Spleen (tissue), 11 donors: ENCODE measurements at regions not wholly inside any gene's neighbourhood (a gene's known extent, or its start where the extent isn't known, plus 50 kb on each side); places are given as distances from the start of the nearest gene placed in this dataset.

Experiments used
- DNase-seq: peaks from one replicate; pipeline ENCODE4 v3.0.0-alpha.2; 2020
- H3K27ac ChIP-seq, 8 donors: fragments of 200-600 bp; sonication (generic) in 7 of 8; 1 replicate in 4 of 8; 2 replicates in 4 of 8; pipeline versions ENCODE4 v1.5.0 to v1.8.0; 2016 to 2021; ENCODE audit warnings: inconsistent platforms in 4 of 8, mild to moderate bottlenecking in 4 of 8, moderate library complexity in 1 of 8
- H3K27me3 ChIP-seq, 7 donors: fragments of 200-600 bp; sonication (generic) in 6 of 7; replicated peaks in 1 of 7; 1 replicate in 4 of 7; 2 replicates in 3 of 7; pipeline versions ENCODE4 v1.5.0 to v1.8.0; 2016 to 2021; ENCODE audit warnings: inconsistent platforms in 3 of 7, mild to moderate bottlenecking in 1 of 7
- H3K36me3 ChIP-seq, 6 donors: fragments of 200-600 bp; sonication (generic) in 5 of 6; 1 replicate in 4 of 6; 2 replicates in 2 of 6; pipeline versions ENCODE4 v1.5.0 to v1.8.0; 2016 to 2021; ENCODE audit warnings: inconsistent platforms in 2 of 6
- H3K4me1 ChIP-seq, 6 donors: fragments of 200-600 bp; sonication (generic) in 5 of 6; 1 replicate in 3 of 6; 2 replicates in 3 of 6; pipeline versions ENCODE4 v1.5.0 to v1.8.0; 2016 to 2021; ENCODE audit warnings: inconsistent platforms in 3 of 6
- H3K4me3 ChIP-seq, 8 donors: fragments of 200-600 bp; sonication (generic) in 7 of 8; 1 replicate in 4 of 8; 2 replicates in 4 of 8; pipeline versions ENCODE4 v1.5.0 to v1.8.0; 2016 to 2021; ENCODE audit warnings: inconsistent platforms in 4 of 8, mild to moderate bottlenecking in 4 of 8, moderate library complexity in 2 of 8
- H3K9me3 ChIP-seq, 8 donors: fragments of 200-600 bp; sonication (generic) in 7 of 8; 1 replicate in 4 of 8; 2 replicates in 4 of 8; pipeline versions ENCODE4 v1.5.0 to v1.8.0; 2016 to 2021; ENCODE audit warnings: inconsistent platforms in 4 of 8
- POLR2A ChIP-seq, 3 donors: fragments of 450-650 bp; IDR thresholded peaks; one replicate each; pipeline ENCODE4 v1.5.1; 2017; ENCODE audit warnings: antibody characterized with exemption in 3 of 3, mild to moderate bottlenecking in 1 of 3
- POLR2AphosphoS5 ChIP-seq, 3 donors: sonication (generic); formaldehyde crosslinking; IDR thresholded peaks; one replicate each; pipeline ENCODE4 v1.5.1; 2017; ENCODE audit warnings: antibody characterized with exemption in 3 of 3
- WGBS, 5 donors: extraction: QIAGEN DNeasy Blood & Tissue Kit in 3 of 5; methylation state at CpG; one replicate each; pipeline versions ENCODE4 v1.1.5 to v1.1.7; 2013 to 2018; 5-methylcytosine and 5-hydroxymethylcytosine counted together
- intact Hi-C: fragments of 100-400 bp; cut with DNase I; formaldehyde crosslinking; loops from one replicate; pipeline ENCODE4 v1.15.0; 2023; ENCODE audit warnings: low total_unique reads
- TF ChIP-seq, protein P1 (sequence below), 11 experiments: fragments of 200-600 bp in 7 of 11; fragments of 450-650 bp in 4 of 11; sonication (generic) in 4 of 11; IDR thresholded peaks in 8 of 11; conservative IDR thresholded peaks in 3 of 11; 1 replicate in 7 of 11; 2 replicates in 4 of 11; pipeline versions ENCODE4 v1.4.0 to v1.8.0; 2016 to 2021; ENCODE audit warnings: antibody characterized with exemption in 11 of 11, inconsistent platforms in 4 of 11, mild to moderate bottlenecking in 1 of 11
- donor health status: healthy with polysubstance abuse.
- donor health status: DM: no; HTN: no; CAD: no; lungs with moderate emphysema.
- donor health status: DM: no; HTN: no; CAD: no.
- donor health status: Bipolar disorder and iron deficiency.
- donor health status: healthy.
- donor health status: DM: no; HTN: no; CAD: no.
- donor health status: DM: yes; HTN: yes; CAD: no.

DNA sequence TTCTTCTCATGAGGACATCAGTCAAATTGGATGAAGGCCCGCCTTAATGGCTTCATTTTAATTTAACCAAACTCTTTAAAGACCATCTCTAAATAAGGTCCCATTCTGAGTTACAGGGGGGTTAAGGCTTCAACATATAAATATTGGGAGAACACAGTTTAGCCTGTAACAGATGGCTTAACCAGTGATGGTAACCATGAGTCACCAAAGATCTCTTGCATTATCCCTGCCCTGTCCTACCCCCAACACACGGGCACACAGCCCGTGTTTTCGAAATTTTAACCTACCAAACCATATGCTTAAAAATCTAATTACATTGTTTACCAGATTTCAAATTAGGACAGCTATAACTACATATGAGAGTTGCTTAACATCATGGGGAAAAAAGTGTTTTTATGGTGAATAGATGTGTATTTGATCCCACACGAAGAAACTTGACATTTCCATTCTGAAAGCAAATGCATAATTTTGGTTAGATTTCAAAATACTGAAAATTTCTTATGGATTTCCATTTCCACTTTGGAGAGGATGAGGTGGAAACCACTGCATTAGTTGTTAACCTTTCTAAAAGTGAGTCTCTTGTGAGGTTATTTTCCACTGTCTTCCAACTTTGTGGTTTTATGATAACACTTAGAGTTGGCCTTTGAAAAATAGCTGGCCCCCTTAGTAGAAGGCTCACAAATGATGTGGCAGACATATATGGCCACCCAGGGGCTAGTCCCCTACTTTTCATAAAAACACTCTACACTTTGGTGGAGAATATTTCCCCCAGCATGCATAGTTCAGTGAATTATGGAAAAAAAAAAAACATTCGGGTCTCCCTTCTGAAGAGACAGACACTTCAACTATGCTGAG, 849.3 kb downstream of the TLE1 start:
- intact Hi-C loops: no loop called here
- no peak for DNase-seq
- Histone ChIP-seq H3K4me3 (no peak overlapping the region), H3K9me3 (peaks cover 0 to 11% (median 0%) of the 10 kb centered on the region in 8 donors), H3K27me3 (no peaks in the 10 kb centered on the region), H3K4me1 (no peaks in the 10 kb centered on the region), H3K36me3 (no peaks in the 10 kb centered on the region), H3K27ac (no peak overlapping the region)
- 81 to 95% (median 90%) methylated on average over 6 of the region's 6 CpGs for WGBS, 5 donors
- TF ChIP-seq, protein P1, sequence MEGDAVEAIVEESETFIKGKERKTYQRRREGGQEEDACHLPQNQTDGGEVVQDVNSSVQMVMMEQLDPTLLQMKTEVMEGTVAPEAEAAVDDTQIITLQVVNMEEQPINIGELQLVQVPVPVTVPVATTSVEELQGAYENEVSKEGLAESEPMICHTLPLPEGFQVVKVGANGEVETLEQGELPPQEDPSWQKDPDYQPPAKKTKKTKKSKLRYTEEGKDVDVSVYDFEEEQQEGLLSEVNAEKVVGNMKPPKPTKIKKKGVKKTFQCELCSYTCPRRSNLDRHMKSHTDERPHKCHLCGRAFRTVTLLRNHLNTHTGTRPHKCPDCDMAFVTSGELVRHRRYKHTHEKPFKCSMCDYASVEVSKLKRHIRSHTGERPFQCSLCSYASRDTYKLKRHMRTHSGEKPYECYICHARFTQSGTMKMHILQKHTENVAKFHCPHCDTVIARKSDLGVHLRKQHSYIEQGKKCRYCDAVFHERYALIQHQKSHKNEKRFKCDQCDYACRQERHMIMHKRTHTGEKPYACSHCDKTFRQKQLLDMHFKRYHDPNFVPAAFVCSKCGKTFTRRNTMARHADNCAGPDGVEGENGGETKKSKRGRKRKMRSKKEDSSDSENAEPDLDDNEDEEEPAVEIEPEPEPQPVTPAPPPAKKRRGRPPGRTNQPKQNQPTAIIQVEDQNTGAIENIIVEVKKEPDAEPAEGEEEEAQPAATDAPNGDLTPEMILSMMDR (IDR thresholded peaks at IDR 0.05 in 8 of 11, conservative IDR thresholded peaks at IDR 0.05 in 3 of 11): no peak
- TF ChIP-seq POLR2A (IDR thresholded peaks at IDR 0.05) (no peak), POLR2AphosphoS5 (IDR thresholded peaks at IDR 0.05) (no peak)

DNA sequence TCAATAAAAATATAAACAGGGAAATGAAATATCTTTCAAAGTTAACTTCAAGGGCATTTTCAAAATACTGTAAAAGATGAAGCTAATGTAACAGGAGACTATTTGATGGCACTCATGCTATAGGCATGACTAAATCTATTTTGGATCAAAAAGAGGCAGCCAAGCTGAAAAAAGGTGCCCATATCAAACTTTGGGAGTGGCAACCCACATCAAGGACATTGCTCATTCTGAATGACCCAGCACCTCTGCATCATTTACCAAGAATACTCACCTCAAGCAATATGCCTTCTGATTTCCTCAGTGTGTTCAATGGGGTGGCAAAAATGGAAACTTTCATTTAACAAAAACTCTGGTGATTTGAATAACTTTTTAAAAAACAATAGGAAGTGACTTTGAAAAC, 853.3 kb downstream of the TLE1 start:
- Histone ChIP-seq H3K27ac (no peak overlapping the region), H3K4me1 (no peaks in the 10 kb centered on the region), H3K4me3 (no peak overlapping the region), H3K27me3 (no peaks in the 10 kb centered on the region), H3K36me3 (no peaks in the 10 kb centered on the region), H3K9me3 (peaks cover 0 to 23% (median 2%) of the 10 kb centered on the region in 8 donors)
- no peak for TF ChIP-seq POLR2AphosphoS5 (IDR thresholded peaks at IDR 0.05)
- no peak for TF ChIP-seq POLR2A (IDR thresholded peaks at IDR 0.05)
- TF ChIP-seq, protein P1 (IDR thresholded peaks at IDR 0.05 in 8 of 11, conservative IDR thresholded peaks at IDR 0.05 in 3 of 11): no peak
- DNase-seq: no peak
- intact Hi-C loops: no loop called here

DNA sequence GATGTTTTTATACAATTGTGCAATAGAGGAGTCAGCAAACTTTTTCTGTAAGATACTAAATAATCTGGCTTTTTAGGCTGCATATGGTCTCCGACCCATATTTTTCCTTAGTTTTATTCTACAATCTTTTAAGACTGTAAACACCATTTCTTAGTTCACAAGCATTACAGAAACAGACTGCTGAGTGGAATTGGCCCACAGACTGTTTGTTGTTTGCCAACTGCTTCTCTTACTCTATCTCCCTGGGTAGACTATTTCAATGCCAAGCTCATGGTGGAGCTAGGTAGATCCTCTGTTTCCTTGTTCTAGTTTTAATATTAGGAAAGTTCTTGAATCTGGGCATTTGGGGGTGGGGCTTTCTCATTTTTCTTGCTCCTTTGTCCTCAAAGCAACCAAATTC, 857.6 kb downstream of the TLE1 start:
- no peaks in the 10 kb centered on the region for H3K27me3 ChIP-seq
- H3K36me3 ChIP-seq: no peaks in the 10 kb centered on the region
- peaks cover 0 to 27% (median 5%) of the 10 kb centered on the region in 8 donors for H3K9me3 ChIP-seq
- intact Hi-C loops: no loop called here
- TF ChIP-seq POLR2AphosphoS5 (IDR thresholded peaks at IDR 0.05): no peak
- TF ChIP-seq POLR2A (IDR thresholded peaks at IDR 0.05): no peak
- TF ChIP-seq, protein P1 (IDR thresholded peaks at IDR 0.05 in 8 of 11, conservative IDR thresholded peaks at IDR 0.05 in 3 of 11): no peak
- 81 to 97% (median 85%) methylated on average over 1 of the region's 1 CpG for WGBS, 5 donors
- no peak overlapping the region for H3K4me3 ChIP-seq
- H3K27ac ChIP-seq: no peak overlapping the region
- H3K4me1 ChIP-seq: no peaks in the 10 kb centered on the region
- DNase-seq: no peak

DNA sequence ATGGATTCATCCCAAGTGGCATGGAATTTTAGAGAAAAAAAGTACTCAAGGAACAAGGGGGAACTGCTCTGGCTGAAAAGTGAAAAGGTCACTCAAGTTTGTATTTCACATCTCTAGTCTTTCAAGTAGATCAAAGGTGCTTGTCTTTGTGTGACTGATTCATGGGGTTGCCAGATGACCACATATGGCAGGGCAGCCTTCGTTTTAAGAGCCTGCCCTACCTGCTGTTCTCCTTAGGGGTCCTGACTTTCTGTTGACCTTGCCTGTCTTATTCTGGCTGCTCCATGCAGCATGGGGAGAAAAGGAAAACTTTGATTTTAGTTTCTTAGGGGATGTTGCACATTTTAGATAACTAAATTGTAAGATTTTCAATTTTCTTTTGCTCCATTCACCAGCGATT, 877.7 kb downstream of the TLE1 start:
- no peak overlapping the region for H3K4me3 ChIP-seq
- intact Hi-C loops: no loop called here
- no peak for TF ChIP-seq POLR2AphosphoS5 (IDR thresholded peaks at IDR 0.05)
- TF ChIP-seq, protein P1 (IDR thresholded peaks at IDR 0.05 in 8 of 11, conservative IDR thresholded peaks at IDR 0.05 in 3 of 11): no peak
- no peak for TF ChIP-seq POLR2A (IDR thresholded peaks at IDR 0.05)
- no peaks in the 10 kb centered on the region for H3K27me3 ChIP-seq
- H3K9me3 ChIP-seq: no peaks in the 10 kb centered on the region
- no peaks in the 10 kb centered on the region for H3K4me1 ChIP-seq
- H3K27ac ChIP-seq: no peak overlapping the region
- 61 to 67% (median 64%) methylated on average over 2 of the region's 2 CpGs for WGBS, 5 donors
- no peaks in the 10 kb centered on the region for H3K36me3 ChIP-seq
- DNase-seq: no peak
